ENCODE measurements at regions not wholly inside any gene's neighbourhood (a gene's known extent, or its start where the extent isn't known, plus 50 kb on each side); places are given as distances from the start of the nearest gene placed in this dataset.

DNA sequence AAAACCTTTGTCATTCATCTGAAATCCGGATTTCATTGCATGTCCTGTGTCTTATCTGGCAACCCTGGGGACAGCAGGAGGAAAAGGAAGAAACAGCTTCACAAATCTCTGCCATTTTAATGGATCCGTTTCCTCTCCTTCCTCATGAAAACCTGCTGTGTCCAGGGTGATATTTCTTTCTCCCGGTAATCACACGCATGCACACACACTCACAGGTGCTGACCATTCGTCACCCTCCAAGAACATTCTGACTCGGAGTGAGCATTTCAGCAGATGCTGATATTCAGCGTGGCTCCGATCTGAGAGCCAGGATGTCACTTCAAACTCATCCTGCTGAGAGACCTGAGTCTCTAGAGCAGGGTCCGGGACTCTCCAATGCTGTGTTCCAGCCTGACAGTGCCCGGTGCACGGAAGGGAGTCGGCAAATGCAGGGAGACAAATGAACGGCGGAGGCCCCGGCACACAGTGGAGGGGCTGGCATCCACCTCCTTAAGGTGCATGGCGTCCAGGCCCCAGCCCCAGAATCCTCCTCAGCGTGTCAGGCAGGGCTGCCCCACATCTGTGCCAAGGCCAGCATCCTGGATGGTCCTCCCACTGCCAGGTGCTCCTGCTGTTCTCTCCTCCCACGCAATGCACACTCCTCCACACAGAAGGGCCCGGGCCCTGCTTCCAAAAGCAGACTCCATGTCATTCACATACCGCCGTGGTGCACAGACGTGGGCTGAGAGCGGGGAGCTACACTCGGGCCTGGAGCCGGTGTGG is 70.7 kb downstream of the RBFOX3 start:
- no peak for DNase-seq

DNA sequence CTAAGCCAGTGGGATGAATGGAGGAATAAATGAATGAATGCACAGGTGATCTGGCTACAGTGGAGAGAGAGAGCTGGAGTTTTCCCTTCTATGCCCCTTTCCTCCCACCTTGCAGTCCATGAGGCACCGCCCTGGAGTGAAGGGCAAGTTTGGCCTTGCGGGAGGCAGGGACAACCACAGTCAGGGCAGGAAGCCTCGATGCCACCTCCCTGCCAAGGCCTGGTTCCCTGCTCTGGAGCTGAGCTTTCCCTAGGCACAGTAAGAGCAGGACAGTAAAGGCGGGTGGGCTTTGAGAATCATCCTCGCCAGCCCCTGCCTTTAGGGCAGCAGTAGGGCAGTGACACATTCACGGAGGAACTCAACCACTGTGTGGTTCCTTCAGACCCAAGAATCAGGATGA is 72.6 kb downstream of the RBFOX3 start:
- DNase-seq, result no peak

DNA sequence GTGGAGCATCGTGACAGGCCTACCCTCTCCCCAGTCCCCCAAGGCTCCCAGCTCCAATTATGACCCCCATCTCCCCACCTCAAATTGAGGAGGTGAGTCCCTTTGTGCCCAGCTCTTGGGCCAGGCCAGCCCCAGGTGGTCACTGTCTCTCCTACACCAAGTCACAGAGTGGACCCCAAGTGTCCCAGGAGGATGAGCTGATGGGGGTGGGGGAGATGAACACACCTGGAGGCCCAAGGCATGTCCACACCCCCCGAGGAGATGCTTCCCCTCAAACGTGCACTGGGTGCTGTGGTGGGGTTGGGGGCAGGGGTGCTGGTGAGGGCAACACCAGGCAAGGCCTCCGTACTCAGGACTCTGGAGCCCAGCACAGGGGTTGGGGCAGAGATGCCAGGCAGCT is 73.2 kb downstream of the RBFOX3 start:
- DNase-seq, result no peak

DNA sequence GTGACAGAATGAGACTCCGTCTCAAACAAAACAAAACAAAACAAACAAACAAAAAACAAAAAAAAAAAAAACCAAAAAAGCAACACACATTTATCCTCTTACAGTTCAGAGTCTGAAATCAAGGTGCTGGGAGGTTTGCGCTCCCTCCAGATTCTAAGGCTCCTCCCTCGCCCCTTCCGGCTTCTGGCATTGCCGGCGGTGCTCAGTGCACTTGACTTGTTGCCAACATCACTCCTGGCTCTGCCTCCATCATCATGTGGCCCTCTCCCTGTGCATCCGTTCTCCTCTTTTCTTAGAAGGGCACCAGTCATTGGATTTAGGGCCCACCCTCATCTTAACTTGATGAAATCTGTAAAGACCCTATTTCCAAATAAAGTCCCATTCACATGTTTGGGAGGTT is 73.8 kb downstream of the RBFOX3 start:
- no peak for DNase-seq

DNA sequence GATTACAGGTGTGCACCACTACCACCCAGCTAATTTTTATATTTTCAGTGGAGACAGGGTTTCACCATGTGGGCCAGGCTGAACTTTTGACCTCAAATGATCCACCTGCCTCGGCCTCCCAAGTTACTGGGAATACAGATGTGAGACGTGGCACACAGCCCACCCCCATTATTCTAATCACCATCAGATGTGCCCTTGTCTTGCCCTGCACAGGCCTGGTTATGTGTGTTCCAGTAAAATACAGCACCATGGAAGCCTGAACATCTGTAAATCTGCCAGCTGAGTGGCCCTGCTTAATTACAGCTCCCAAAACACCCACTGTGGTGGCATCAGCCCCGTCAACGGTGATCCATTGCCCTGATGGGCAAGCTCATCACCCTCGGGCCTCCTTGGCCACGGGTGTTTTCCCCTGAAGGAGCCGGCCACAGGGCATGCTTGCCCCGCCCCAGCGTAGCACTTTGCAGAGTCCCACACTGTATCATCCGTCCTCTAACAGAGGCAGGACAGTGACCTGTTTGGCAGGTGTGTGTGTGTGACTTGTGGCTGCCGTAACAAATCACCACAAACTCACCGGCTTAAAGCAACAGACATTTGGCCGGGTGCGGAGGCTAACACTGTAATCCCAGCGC is 74.5 kb downstream of the RBFOX3 start:
- no peak for DNase-seq

DNA sequence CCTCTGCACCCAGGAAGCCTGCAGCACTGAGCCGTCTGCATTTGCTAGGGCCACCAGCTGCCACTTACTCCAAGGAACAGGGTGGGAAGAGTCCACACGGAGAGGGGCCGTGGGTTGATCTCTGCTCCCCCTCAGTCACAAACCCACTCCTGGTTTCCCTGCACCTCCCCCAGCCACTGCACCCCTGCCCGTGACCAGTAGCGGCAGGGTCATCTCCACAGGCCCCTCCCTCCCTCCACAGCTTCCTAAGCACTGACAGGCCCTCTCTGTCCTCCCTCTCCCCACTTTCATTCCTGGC is 75.2 kb downstream of the RBFOX3 start:
- no peak for DNase-seq

DNA sequence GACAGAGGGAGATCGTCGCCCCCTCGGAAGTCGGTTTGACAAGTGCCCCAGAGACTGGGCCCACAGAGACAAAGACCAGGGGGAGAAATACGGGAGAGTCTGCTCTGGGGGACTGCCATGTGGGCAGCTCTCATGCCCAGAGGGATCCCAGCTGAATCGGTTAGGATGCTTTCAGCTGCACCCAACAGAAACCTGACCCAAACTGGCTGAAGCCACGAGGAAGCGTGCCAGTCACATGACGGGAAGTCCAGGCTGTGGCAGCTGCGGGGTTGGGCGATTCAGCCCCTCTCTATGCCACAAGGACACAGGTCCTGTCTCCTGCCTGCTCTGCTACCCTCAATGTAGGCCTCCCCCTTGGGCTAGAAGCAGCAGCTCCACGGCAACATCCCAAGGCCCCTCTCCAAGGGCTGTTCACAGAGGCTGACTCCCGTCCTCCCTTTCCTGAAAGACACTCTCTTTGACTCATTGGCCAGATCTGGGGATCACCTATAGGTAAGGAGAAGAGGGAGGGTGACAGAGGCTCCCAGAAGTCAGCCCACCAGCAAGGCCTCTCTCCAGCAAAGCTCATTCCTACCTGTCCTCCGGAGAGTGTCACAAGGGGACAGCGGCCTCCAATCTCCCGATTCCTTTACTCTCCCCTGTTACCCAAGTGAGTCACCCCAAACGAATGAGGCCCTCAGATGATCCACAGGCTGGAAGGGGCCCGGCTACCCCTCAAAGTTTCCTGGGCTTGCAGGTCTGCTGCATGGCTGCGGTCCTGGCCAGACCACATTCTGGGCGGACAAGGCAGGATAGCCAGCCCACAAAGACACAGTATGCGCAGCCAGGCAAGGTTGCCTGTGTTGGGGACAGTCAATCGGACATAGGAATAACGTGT is 75.8 kb downstream of the RBFOX3 start:
- DNase-seq, result no peak

DNA sequence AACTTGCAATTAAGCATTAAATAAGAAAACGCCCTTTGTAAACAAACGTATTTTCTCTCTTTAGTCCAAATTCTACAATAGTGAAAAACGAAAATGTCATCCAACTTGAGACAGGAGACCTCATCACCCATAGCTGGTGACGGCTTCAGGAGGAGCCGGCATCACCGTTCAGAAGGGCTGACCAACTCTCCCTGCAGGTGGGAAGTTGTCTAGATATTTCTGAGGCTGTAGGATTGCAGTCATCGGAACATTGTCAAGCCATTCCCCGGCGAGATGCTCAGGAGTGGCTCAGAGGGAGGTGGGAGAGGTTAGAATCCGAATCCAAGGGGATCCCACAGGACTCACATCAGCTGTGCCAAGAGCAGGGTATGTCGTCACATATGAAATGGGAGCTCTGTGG is 76.7 kb downstream of the RBFOX3 start:
- DNase-seq, result no peak

DNA sequence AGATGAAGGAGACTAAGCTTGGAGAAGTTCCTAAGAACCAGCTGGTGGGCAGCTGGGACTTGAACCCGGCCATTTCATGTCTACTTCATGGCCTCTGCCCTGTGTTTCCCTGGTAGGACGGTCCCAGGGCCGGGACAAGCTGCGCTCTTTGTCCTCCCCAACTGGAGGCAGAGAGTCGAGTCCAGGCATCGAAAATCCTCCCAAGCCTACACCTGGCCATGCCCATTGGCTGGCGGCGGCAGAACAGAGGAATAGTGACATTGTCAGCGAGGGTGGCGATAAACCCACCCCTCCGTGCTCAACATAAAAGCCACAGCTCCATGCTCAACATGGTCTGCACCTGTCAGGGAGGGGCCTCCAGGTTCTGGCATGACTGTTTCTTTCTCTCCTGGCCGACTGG is 77.7 kb downstream of the RBFOX3 start:
- no peak for DNase-seq

DNA sequence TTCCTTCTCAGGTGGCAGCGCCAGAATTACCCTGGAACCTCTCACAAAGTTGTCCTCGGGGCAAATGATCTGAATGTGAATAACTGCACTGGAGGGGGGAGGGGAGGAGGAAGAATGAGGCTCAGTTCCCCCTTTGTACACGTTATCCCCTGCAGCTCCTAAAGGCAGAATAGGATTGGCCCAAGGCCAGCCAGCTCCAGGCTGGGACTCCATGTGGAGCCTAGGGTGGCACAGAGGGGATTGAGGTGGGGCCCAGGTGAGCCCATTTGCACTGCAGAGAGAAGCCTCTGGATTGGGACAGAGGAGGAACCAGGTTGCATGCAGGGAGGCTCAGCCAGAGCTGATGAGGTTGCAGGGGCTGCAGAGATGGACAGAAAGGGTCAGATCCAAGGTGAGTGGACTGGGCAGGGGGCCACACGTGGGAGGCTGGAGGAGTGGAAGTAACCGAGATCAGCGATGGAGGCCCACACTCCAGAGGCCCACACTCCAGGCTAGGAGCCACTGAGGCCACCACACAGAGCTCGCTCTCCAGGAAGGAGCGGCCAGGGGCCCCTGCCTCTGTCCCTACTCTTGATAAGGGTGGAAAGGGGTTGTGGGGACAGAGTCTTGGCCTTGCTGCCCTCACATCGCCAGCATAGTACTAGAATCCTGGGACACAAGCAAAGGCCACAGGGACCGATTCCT is 78.6 kb downstream of the RBFOX3 start:
- DNase-seq, result no peak

DNA sequence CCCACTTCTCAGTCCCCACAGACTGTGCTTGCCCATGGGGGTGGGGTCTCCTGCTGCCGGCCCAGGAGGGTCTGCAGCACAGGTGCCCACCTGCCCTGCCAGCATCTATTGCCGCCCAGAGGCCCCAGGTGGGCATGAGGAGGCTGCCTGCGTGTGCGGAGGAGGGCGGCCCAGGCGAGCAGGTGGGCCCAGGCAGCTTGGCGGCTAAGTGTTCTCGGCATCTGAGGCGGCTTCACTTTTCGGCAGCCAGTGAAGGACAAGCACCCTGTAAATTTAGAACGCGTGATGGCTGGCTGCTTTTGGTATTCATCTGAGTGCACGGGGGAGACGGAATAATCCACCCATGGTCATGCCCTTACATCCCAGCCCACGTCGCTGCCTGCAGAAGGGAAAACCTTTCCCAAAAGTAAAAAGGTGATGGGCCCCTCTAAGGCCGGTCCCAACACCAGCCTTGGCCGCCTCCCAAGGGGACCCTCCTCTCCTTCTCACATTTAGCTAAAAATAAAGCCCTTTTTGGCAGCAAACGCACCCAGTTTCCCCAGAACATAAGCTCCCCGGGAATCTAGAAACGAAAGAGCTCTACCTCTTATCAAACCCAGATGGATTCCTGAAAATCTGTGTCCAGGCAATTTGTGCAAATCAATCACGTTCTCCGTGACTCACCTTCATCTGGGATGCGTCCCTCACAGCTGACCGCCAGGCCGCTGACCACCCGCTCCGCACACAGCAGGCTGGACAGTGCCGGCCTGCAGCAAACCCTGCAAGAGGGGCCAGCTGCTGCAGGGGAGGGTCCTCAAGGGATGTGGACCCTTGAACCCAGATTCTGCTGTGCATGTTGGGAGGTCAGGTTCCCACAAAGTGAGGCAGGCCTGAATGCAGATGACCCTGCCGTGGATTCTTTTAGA is 79.4 kb downstream of the RBFOX3 start:
- DNase-seq, result no peak

DNA sequence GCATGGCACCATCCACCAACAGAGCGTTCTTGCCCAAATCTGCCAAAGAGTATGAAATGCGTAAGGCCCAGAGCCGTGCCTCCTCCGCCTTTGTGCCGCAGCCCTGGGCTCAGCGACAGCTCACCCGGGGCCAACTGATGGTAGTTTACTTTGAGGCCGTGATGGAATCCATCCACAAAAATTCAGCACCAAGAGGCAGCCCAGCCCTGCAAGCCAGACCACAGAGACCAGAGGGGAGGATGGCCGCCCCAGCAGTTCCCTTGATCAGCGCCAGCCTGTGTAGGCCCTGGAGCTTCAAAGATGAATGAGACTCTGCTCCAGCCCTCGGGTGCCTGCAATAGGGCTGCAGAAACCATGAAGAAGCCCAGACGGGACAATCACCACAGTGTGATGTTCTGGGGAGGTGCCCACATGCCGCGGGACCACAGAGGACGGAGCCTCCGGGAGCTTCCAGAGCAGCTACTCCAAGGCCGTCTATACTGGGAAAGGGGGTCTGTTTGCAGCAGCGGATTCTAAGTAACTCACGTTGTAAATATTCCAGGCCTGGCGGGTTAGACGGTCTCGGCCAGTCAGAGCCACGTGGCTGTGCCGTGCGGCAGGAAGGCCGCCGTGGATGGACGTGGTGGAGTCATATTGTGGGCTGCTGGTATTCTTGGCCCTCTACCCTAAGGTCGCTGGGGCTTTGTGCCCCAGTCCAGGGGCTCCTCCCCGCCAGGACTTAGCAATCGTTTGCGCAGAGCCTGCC is 80.3 kb downstream of the RBFOX3 start:
- no peak for DNase-seq

DNA sequence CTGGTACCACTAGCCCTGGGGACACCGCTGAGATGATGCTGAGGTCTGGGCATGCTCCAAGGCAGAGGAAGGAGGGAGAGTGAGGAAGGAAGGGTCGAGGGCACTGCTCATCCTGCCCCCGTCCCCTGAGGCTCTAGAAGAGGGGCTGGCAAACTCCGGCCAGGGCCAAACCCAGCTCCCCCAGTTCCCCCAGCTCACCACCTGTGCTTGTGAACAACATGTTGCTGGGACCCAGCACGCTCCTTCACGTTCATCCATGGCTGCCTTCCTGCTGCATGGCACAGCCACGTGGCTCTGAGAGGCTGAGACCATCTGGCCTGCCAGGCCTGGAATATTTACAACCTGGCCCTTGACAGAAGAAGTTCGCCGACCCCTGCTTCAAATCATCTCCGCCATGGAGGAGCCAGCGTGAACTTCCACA is 81.2 kb downstream of the RBFOX3 start:
- no peak for DNase-seq

DNA sequence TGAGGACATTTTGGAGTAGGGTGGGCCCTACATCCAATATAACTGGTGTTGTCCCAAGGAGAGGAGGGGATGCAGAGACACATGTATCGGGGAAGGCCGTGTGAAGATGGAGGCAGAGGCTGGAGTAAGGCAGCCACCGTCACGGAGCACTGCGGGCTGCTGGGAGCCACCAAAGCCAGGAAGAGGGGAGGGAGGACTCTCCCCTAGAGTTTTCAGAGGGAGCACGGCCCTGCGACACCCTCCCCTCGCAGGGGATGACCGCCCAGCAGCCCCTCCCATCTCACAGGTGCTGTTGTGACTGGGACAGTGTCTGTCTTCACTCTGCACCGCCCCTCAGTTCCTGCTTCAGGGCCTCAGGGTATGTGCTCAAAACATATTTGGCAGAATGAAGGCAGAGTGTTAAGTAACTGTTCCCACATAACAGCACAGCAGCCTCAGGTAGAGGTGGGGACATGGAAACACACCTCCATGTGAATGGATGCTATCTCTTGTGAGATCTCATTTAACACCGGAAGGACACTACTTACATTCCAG is 82.2 kb downstream of the RBFOX3 start:
- DNase-seq, result no peak

DNA sequence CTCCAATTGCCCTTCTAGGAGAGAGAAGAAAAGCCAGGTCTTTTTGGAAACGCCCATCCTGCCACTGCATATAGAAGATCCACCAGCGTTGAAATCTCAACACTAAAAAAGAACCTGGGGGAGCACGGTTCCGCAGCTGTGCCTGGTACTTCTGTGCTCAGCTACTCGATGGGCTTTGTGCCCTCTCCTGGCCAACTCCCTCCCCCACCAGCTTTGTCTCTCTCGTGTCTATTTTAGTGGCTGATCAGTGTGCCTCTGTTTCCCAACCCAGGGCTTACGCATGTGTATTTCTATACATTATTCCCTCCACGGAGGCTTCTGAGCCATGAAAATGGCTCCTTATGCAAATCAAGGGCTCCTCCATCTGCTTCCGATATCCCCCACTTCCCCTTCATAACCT is 83.5 kb downstream of the RBFOX3 start:
- DNase-seq, result no peak

DNA sequence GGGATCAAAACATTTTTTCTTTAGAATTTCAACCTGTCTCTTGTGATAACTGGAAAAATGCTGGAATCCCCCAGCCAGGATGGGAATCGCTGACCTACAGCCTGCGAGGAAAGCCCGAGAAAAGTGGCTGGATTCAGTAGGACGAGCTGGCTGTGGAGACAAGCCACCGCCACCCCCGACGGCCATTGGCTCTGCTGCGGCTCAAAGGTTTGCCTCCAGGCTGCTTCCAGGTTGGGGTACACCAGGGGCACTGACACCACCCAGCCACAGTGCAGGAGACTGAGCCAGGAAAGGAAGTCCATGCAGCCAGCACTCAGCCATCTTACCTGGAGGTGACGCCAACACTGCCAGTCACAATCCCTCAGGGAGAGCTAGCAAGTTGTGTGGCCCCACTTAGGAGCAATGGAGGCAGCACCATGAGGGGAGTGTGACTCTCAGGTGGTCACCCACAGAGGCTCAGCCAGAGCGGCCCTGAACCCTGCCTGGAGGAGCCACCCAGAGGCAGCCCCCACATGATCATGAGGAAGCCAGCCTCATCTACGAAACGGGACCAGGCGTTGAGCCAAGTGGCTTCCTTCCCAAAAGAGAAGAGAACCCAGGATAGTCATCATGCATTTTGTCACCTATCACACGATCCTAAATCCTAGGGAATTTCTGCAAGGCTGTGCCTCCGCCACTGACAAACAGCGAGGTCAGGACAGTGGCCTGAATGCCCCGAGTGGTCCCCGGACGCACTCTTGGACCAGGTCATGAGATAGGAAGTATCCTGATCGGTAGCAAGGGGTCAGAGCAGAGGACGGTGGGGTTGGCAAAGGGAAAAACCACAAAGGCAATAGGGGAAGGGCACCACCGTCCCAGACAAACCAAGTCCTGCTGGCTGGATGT is 84.8 kb downstream of the RBFOX3 start:
- DNase-seq, result no peak

DNA sequence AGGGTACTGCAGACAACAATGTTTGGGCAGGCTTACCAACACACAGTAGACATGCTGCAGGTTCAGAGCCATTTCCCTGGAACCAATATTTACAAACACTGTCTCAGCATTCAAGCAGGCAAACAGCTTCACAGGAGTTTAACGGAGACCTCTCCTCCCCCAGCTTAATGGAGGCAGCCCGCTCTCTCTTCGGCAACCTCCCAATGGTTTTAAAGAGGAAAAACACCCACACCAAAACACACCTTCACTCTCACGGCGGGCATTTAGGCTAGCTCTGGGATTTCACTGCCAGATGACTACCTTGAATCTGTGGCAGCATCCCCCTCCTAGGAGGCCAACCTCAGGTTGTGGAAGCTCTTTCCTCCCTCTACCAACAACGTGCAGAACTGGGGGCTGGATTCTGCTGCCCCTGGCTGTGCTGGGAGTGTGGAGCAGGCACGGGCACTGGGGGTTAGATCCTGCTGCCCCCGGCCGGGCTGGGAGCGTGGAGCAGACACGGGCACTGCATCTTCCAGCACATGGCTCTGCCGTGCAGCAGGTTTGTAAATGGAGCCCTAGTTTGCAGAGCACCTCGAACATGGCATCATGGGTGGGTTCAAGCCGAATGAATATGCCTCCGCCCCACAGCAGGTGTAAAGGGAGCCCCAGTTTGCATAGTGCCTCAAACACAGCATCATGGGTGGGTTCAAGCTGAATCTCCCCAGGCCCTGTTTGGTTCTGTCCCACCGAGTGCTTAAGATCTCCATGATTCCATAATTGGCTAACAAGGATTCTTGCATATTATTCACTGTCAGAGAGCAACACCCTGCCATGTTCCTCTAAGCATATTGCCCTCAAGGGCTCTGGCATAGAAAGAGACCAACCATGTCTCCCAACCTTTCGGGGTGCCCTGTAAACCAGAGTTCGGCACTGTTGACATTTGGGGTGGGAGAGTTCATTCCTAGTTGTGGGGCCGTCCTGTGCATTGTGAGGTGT is 86.4 kb downstream of the RBFOX3 start:
- no peak for DNase-seq

DNA sequence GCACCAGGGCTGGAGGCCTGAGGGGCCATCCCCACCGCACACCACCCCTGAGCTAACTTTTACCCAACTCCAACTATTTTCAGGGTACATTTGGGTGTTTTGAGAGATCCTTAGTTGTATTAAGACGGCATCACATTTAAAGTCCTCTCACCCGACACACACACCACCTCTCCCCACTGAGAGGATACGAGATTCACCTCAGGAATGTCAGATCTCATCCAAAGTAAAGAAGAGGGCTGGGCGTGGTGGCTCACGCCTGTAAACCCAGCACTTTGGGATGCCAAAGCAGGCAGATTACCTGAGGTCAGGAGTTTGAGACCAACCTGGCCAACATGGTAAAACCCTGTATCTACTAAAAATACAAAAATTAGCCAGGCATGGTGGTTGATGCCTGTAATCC is 88.4 kb downstream of the RBFOX3 start:
- no peak for DNase-seq

DNA sequence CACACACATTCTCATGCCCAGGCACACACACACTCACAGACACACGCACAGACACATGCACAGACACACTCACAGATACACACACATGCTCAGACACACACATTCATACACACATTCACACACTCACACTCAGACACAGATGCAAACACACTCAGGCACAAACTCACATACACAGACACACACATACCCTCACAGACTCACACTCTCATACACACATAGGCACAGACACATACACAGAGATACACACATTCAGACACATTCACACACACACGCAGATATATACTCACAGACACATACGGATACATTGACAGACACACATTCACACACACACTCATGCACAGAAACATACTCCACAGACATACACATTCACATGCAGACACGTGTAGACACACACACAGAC is 89.6 kb downstream of the RBFOX3 start:
- DNase-seq, result no peak

All from NCI-H2171 (cell line).